ENCODE measurements at regions not wholly inside any gene's neighbourhood (a gene's known extent, or its start where the extent isn't known, plus 50 kb on each side); places are given as distances from the start of the nearest gene placed in this dataset.

DNA sequence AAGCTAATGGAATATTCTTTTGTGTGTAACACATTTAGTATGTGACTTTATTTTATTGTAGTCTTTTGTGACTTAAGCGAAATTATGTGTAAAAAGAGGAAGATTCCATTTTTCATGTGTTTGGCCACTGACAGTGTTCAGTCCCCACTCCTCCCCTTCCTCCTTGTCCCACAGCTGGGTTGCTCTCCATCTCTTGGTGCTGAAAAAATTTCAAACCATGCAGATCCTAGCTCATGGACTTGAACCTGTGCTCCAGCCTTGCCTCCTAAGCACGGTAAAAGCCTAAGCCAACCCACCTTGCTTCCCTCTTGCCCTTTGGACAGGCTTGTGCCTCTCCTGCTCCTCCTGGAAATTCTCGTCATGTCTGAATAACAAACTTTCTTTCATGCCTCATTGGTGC, 2008.5 kb upstream of the TENM3 start:
- Histone ChIP-seq H3K27ac (ENCODE audit: low read depth, low read length) (no peak overlapping the region), H3K4me3 (ENCODE audit: low read depth in 1 of 2, low read length in 2 of 2) (no peak overlapping the region), H3K4me1 (ENCODE audit: control insufficient read depth in 1 of 2, insufficient read depth in 2 of 2, low read length in 2 of 2) (no peaks in the 10 kb centered on the region), H3K9ac (ENCODE audit: low read depth in 1 of 2, low read length in 2 of 2) (no peak overlapping the region), H3K27me3 (ENCODE audit: control insufficient read depth in 1 of 2, insufficient read depth in 2 of 2, low read length in 2 of 2) (no peaks in the 10 kb centered on the region), H3K36me3 (ENCODE audit: control insufficient read depth in 1 of 2, insufficient read depth in 2 of 2, low read length in 2 of 2) (no peaks in the 10 kb centered on the region), H3K9me3 (ENCODE audit: control insufficient read depth in 1 of 2, low read length in 2 of 2) (no peaks in the 10 kb centered on the region)

GRCh38 chr4:180240670-180241069, 2002.5 kb upstream of the TENM3 start:
- H3K27ac ChIP-seq (ENCODE audit: low read depth, low read length): no peak overlapping the region
- no peaks in the 10 kb centered on the region for H3K27me3 ChIP-seq (ENCODE audit: control insufficient read depth in 1 of 2, insufficient read depth in 2 of 2, low read length in 2 of 2)
- no peak overlapping the region for H3K4me3 ChIP-seq (ENCODE audit: low read depth in 1 of 2, low read length in 2 of 2)
- H3K4me1 ChIP-seq (ENCODE audit: control insufficient read depth in 1 of 2, insufficient read depth in 2 of 2, low read length in 2 of 2): no peaks in the 10 kb centered on the region
- H3K9ac ChIP-seq (ENCODE audit: low read depth in 1 of 2, low read length in 2 of 2): no peak overlapping the region
- no peaks in the 10 kb centered on the region for H3K9me3 ChIP-seq (ENCODE audit: control insufficient read depth in 1 of 2, low read length in 2 of 2)
- no peaks in the 10 kb centered on the region for H3K36me3 ChIP-seq (ENCODE audit: control insufficient read depth in 1 of 2, insufficient read depth in 2 of 2, low read length in 2 of 2)

- H3K9me3 ChIP-seq (ENCODE audit: control insufficient read depth in 1 of 2, low read length in 2 of 2): no peaks in the 10 kb centered on the region
- H3K4me3 ChIP-seq (ENCODE audit: low read depth in 1 of 2, low read length in 2 of 2): no peak overlapping the region
- no peaks in the 10 kb centered on the region for H3K27me3 ChIP-seq (ENCODE audit: control insufficient read depth in 1 of 2, insufficient read depth in 2 of 2, low read length in 2 of 2)
- H3K9ac ChIP-seq (ENCODE audit: low read depth in 1 of 2, low read length in 2 of 2): no peak overlapping the region
- H3K4me1 ChIP-seq (ENCODE audit: control insufficient read depth in 1 of 2, insufficient read depth in 2 of 2, low read length in 2 of 2): no peaks in the 10 kb centered on the region
- H3K27ac ChIP-seq (ENCODE audit: low read depth, low read length): no peak overlapping the region
- no peaks in the 10 kb centered on the region for H3K36me3 ChIP-seq (ENCODE audit: control insufficient read depth in 1 of 2, insufficient read depth in 2 of 2, low read length in 2 of 2)
Observed at GRCh38 chr4:180253419-180253818, 1989.8 kb upstream of the TENM3 start.

- Histone ChIP-seq H3K27me3 (ENCODE audit: control insufficient read depth in 1 of 2, insufficient read depth in 2 of 2, low read length in 2 of 2) (no peaks in the 10 kb centered on the region), H3K4me1 (ENCODE audit: control insufficient read depth in 1 of 2, insufficient read depth in 2 of 2, low read length in 2 of 2) (no peaks in the 10 kb centered on the region), H3K4me3 (ENCODE audit: low read depth in 1 of 2, low read length in 2 of 2) (no peak overlapping the region), H3K9ac (ENCODE audit: low read depth in 1 of 2, low read length in 2 of 2) (no peak overlapping the region), H3K36me3 (ENCODE audit: control insufficient read depth in 1 of 2, insufficient read depth in 2 of 2, low read length in 2 of 2) (no peaks in the 10 kb centered on the region), H3K9me3 (ENCODE audit: control insufficient read depth in 1 of 2, low read length in 2 of 2) (no peaks in the 10 kb centered on the region), H3K27ac (ENCODE audit: low read depth, low read length) (no peak overlapping the region)
Observed at GRCh38 chr4:180261346-180261745, 1981.9 kb upstream of the TENM3 start.

DNA sequence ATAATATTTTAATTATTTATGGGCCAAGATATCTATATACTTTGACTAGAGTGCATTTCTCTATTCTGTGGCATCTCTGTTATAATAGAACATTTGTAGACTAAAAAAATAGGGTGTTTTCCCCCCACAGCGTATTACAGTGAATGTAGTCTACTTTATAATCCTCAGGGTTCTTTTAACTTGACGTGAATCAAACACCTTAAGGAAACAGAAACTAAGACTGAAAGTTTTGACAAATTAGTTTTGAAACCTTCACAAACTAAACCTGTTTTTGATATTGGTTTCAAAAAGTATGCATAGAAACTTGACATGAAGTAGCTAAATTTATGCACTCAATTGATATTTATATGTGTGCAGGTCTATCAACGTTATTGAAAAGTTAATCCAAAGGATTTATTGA, 1963.1 kb upstream of the TENM3 start:
- Histone ChIP-seq H3K36me3 (ENCODE audit: control insufficient read depth in 1 of 2, insufficient read depth in 2 of 2, low read length in 2 of 2) (no peaks in the 10 kb centered on the region), H3K9me3 (ENCODE audit: control insufficient read depth in 1 of 2, low read length in 2 of 2) (no peaks in the 10 kb centered on the region), H3K4me3 (ENCODE audit: low read depth in 1 of 2, low read length in 2 of 2) (no peak overlapping the region), H3K27me3 (ENCODE audit: control insufficient read depth in 1 of 2, insufficient read depth in 2 of 2, low read length in 2 of 2) (no peaks in the 10 kb centered on the region), H3K27ac (ENCODE audit: low read depth, low read length) (no peak overlapping the region), H3K9ac (ENCODE audit: low read depth in 1 of 2, low read length in 2 of 2) (no peak overlapping the region), H3K4me1 (ENCODE audit: control insufficient read depth in 1 of 2, insufficient read depth in 2 of 2, low read length in 2 of 2) (no peaks in the 10 kb centered on the region)

GRCh38 chr4:180280726-180281297, 1962.4 kb upstream of the TENM3 start:
- Histone ChIP-seq H3K9me3 (ENCODE audit: control insufficient read depth in 1 of 2, low read length in 2 of 2) (no peaks in the 10 kb centered on the region), H3K4me3 (ENCODE audit: low read depth in 1 of 2, low read length in 2 of 2) (no peak overlapping the region), H3K27me3 (ENCODE audit: control insufficient read depth in 1 of 2, insufficient read depth in 2 of 2, low read length in 2 of 2) (no peaks in the 10 kb centered on the region), H3K9ac (ENCODE audit: low read depth in 1 of 2, low read length in 2 of 2) (no peak overlapping the region), H3K36me3 (ENCODE audit: control insufficient read depth in 1 of 2, insufficient read depth in 2 of 2, low read length in 2 of 2) (no peaks in the 10 kb centered on the region), H3K4me1 (ENCODE audit: control insufficient read depth in 1 of 2, insufficient read depth in 2 of 2, low read length in 2 of 2) (no peaks in the 10 kb centered on the region), H3K27ac (ENCODE audit: low read depth, low read length) (no peak overlapping the region)

GRCh38 chr4:180281724-180282123, 1961.5 kb upstream of the TENM3 start:
- Histone ChIP-seq H3K27ac (ENCODE audit: low read depth, low read length) (no peak overlapping the region), H3K9me3 (ENCODE audit: control insufficient read depth in 1 of 2, low read length in 2 of 2) (no peaks in the 10 kb centered on the region), H3K9ac (ENCODE audit: low read depth in 1 of 2, low read length in 2 of 2) (no peak overlapping the region), H3K27me3 (ENCODE audit: control insufficient read depth in 1 of 2, insufficient read depth in 2 of 2, low read length in 2 of 2) (no peaks in the 10 kb centered on the region), H3K4me3 (ENCODE audit: low read depth in 1 of 2, low read length in 2 of 2) (no peak overlapping the region), H3K36me3 (ENCODE audit: control insufficient read depth in 1 of 2, insufficient read depth in 2 of 2, low read length in 2 of 2) (no peaks in the 10 kb centered on the region), H3K4me1 (ENCODE audit: control insufficient read depth in 1 of 2, insufficient read depth in 2 of 2, low read length in 2 of 2) (no peaks in the 10 kb centered on the region)

GRCh38 chr4:180284267-180284666, 1958.9 kb upstream of the TENM3 start:
- Histone ChIP-seq H3K4me3 (ENCODE audit: low read depth in 1 of 2, low read length in 2 of 2) (no peak overlapping the region), H3K4me1 (ENCODE audit: control insufficient read depth in 1 of 2, insufficient read depth in 2 of 2, low read length in 2 of 2) (no peaks in the 10 kb centered on the region), H3K9ac (ENCODE audit: low read depth in 1 of 2, low read length in 2 of 2) (no peak overlapping the region)

DNA sequence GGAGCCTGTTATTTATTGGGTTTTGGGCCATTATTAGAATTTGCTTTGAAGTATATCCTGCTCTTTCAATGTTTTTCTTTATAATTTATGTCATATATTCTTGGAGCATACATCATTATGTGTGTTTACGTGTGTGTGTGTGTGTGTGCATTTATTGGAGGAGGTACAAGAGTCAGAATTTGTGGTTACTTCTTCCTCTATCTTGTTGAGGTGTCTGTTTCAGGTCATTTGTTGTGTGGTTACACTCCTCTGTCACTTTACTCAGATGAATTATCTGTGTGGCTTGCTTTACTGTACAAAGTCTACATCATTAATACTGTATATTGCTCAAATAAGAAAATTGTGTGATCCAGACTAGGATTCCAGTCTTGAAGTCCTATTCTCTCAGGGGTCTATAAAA, 1957.4 kb upstream of the TENM3 start:
- Histone ChIP-seq H3K36me3 (ENCODE audit: control insufficient read depth in 1 of 2, insufficient read depth in 2 of 2, low read length in 2 of 2) (no peaks in the 10 kb centered on the region), H3K9me3 (ENCODE audit: control insufficient read depth in 1 of 2, low read length in 2 of 2) (no peaks in the 10 kb centered on the region), H3K4me1 (ENCODE audit: control insufficient read depth in 1 of 2, insufficient read depth in 2 of 2, low read length in 2 of 2) (no peaks in the 10 kb centered on the region), H3K9ac (ENCODE audit: low read depth in 1 of 2, low read length in 2 of 2) (no peak overlapping the region), H3K4me3 (ENCODE audit: low read depth in 1 of 2, low read length in 2 of 2) (no peak overlapping the region), H3K27ac (ENCODE audit: low read depth, low read length) (no peak overlapping the region), H3K27me3 (ENCODE audit: control insufficient read depth in 1 of 2, insufficient read depth in 2 of 2, low read length in 2 of 2) (no peaks in the 10 kb centered on the region)

More at GRCh38 chr4:180284267-180284666, 1958.9 kb upstream of the TENM3 start:
- H3K27ac ChIP-seq (ENCODE audit: low read depth, low read length): no peak overlapping the region
- H3K36me3 ChIP-seq (ENCODE audit: control insufficient read depth in 1 of 2, insufficient read depth in 2 of 2, low read length in 2 of 2): no peaks in the 10 kb centered on the region
- no peaks in the 10 kb centered on the region for H3K27me3 ChIP-seq (ENCODE audit: control insufficient read depth in 1 of 2, insufficient read depth in 2 of 2, low read length in 2 of 2)
- H3K9me3 ChIP-seq (ENCODE audit: control insufficient read depth in 1 of 2, low read length in 2 of 2): no peaks in the 10 kb centered on the region

DNA sequence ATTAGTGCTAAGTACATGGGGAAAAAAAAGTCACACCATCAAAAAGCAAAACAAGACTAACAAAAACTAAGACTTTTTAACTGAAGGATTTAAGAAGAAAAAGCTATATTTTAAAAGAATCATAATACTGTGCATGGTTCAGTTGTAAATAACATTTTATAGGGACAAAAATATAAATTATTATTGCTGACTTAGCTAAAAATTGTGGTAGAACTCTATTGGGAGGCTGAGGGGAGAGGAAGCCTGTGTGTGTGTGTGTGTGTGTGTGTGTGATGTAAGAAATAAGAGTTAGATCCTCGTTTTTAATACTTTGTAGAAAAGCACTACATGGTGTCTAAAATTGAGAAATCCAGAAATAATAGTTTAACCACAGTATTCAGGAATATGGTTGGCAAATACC, 1950.9 kb upstream of the TENM3 start:
- H3K27ac ChIP-seq (ENCODE audit: low read depth, low read length): no peak overlapping the region
- no peak overlapping the region for H3K4me3 ChIP-seq (ENCODE audit: low read depth in 1 of 2, low read length in 2 of 2)
- no peaks in the 10 kb centered on the region for H3K9me3 ChIP-seq (ENCODE audit: control insufficient read depth in 1 of 2, low read length in 2 of 2)
- no peak overlapping the region for H3K9ac ChIP-seq (ENCODE audit: low read depth in 1 of 2, low read length in 2 of 2)
- H3K27me3 ChIP-seq (ENCODE audit: control insufficient read depth in 1 of 2, insufficient read depth in 2 of 2, low read length in 2 of 2): no peaks in the 10 kb centered on the region
- H3K36me3 ChIP-seq (ENCODE audit: control insufficient read depth in 1 of 2, insufficient read depth in 2 of 2, low read length in 2 of 2): no peaks in the 10 kb centered on the region
- no peaks in the 10 kb centered on the region for H3K4me1 ChIP-seq (ENCODE audit: control insufficient read depth in 1 of 2, insufficient read depth in 2 of 2, low read length in 2 of 2)
